Sigmoid colon (tissue), 6 donors: ENCODE measurements at regions not wholly inside any gene's neighbourhood (a gene's known extent, or its start where the extent isn't known, plus 50 kb on each side); places are given as distances from the start of the nearest gene placed in this dataset.

Experiments used
- DNase-seq: peaks from one replicate; pipeline ENCODE4 v3.0.0-alpha.2; 2019
- H3K27ac ChIP-seq, 4 donors: fragments of 200-600 bp; sonication (generic); one replicate each; pipeline ENCODE4 v1.5.1; 2016 to 2019; ENCODE audit warnings: mild to moderate bottlenecking in 1 of 4
- H3K27me3 ChIP-seq, 3 donors: fragments of 200-600 bp; sonication (generic); one replicate each; pipeline ENCODE4 v1.5.1; 2019; ENCODE audit warnings: mild to moderate bottlenecking in 1 of 3
- H3K36me3 ChIP-seq, 4 donors: fragments of 200-600 bp; sonication (generic); one replicate each; pipeline ENCODE4 v1.5.1; 2016 to 2019
- H3K4me1 ChIP-seq, 4 donors: fragments of 200-600 bp; sonication (generic); one replicate each; pipeline ENCODE4 v1.5.1; 2017 to 2019
- H3K4me3 ChIP-seq, 4 donors: fragments of 200-600 bp; sonication (generic); one replicate each; pipeline ENCODE4 v1.5.1; 2017 to 2019; ENCODE audit warnings: mild to moderate bottlenecking in 2 of 4, moderate library complexity in 1 of 4
- H3K9me3 ChIP-seq, 4 donors: fragments of 200-600 bp in 3 of 4; sonication (generic) in 3 of 4; one replicate each; pipeline versions ENCODE4 v1.5.1 to v1.6.1; 2013 to 2019
- CTCF ChIP-seq, 4 experiments: fragments of 450-650 bp in 3 of 4; fragments of 200-600 bp in 1 of 4; IDR thresholded peaks; one replicate each; pipeline ENCODE4 v1.5.1; 2016 to 2019; ENCODE audit warnings: antibody characterized with exemption in 4 of 4, mild to moderate bottlenecking in 3 of 4, moderate library complexity in 2 of 4
- EP300 ChIP-seq, 4 donors: sonication (generic); formaldehyde crosslinking; IDR thresholded peaks; one replicate each; pipeline ENCODE4 v1.6.1; 2017; ENCODE audit warnings: antibody characterized with exemption in 4 of 4
- POLR2A ChIP-seq, 2 donors: fragments of 450-650 bp; IDR thresholded peaks; one replicate each; pipeline ENCODE4 v1.6.1; 2016; ENCODE audit warnings: antibody characterized with exemption in 2 of 2, mild to moderate bottlenecking in 2 of 2, moderate library complexity in 2 of 2
- POLR2AphosphoS5 ChIP-seq, 4 donors: sonication (generic); formaldehyde crosslinking; IDR thresholded peaks; one replicate each; pipeline ENCODE4 v1.6.1; 2017; ENCODE audit warnings: antibody characterized with exemption in 4 of 4
- WGBS, 2 donors: extraction: QIAGEN DNeasy Blood & Tissue Kit; methylation state at CpG; one replicate each; pipeline ENCODE4 v1.1.7; 2013; 5-methylcytosine and 5-hydroxymethylcytosine counted together
- intact Hi-C: fragments of 100-400 bp; cut with DNase I; formaldehyde crosslinking; loops from one replicate; pipeline ENCODE4 v1.15.1; 2023
- donor health status: healthy with polysubstance abuse.
- donor health status: healthy.

GRCh38 chr13:40404967-40405716 is 261.3 kb downstream of the FOXO1 start:
- Histone ChIP-seq H3K27me3 (no peaks in the 10 kb centered on the region), H3K36me3 (no peaks in the 10 kb centered on the region), H3K9me3 (no peaks in the 10 kb centered on the region), H3K4me3 (no peak overlapping the region), H3K4me1 (peaks cover 0 to 77% (median 55%) of the 10 kb centered on the region in 4 donors), H3K27ac (peak overlapping the region; percentile 25 to 86 (median 68))
- no peak for TF ChIP-seq POLR2AphosphoS5 (IDR thresholded peaks at IDR 0.05)
- TF ChIP-seq POLR2A (IDR thresholded peaks at IDR 0.05), result no peak
- no peak for TF ChIP-seq EP300 (IDR thresholded peaks at IDR 0.05)
- TF ChIP-seq CTCF (IDR thresholded peaks at IDR 0.05), result no peak
- DNase-seq, result no peak
- 66 to 86% methylated on average over 4 of the region's 4 CpGs for WGBS, 2 donors
- intact Hi-C loops, result loop anchor here (5.0 kb wide), 2 partner anchors 37 to 192 kb away; no protein-coding TSS in a partner anchor

GRCh38 chr13:40406405-40407120 is 259.9 kb downstream of the FOXO1 start:
- peak; percentile 33 to 89 (median 79) for TF ChIP-seq EP300 (IDR thresholded peaks at IDR 0.05)
- peak; percentile 54 to 75 (median 69) for TF ChIP-seq POLR2AphosphoS5 (IDR thresholded peaks at IDR 0.05)
- TF ChIP-seq CTCF (IDR thresholded peaks at IDR 0.05), result no peak
- TF ChIP-seq POLR2A (IDR thresholded peaks at IDR 0.05), result no peak
- Histone ChIP-seq H3K4me1 (peaks cover 0 to 65% (median 51%) of the 10 kb centered on the region in 4 donors), H3K36me3 (no peaks in the 10 kb centered on the region), H3K4me3 (no peak overlapping the region), H3K9me3 (no peaks in the 10 kb centered on the region), H3K27me3 (no peaks in the 10 kb centered on the region), H3K27ac (peak overlapping the region; percentile 75 to 86 (median 80))
- no peak for DNase-seq
- intact Hi-C loops, result no loop called here
- 53 to 72% methylated on average over 6 of the region's 6 CpGs for WGBS, 2 donors

- DNase-seq, result no peak
- intact Hi-C loops, result no loop called here
- Histone ChIP-seq H3K36me3 (no peaks in the 10 kb centered on the region), H3K27me3 (no peaks in the 10 kb centered on the region), H3K9me3 (no peaks in the 10 kb centered on the region), H3K4me1 (peaks cover 0 to 57% (median 43%) of the 10 kb centered on the region in 4 donors), H3K4me3 (no peak overlapping the region), H3K27ac (peak overlapping the region; percentile 75 to 86 (median 80))
- WGBS, 2 donors, result 88 to 94% methylated on average over 3 of the region's 3 CpGs
- TF ChIP-seq EP300 (IDR thresholded peaks at IDR 0.05) (no peak), CTCF (IDR thresholded peaks at IDR 0.05) (no peak), POLR2AphosphoS5 (IDR thresholded peaks at IDR 0.05) (no peak), POLR2A (IDR thresholded peaks at IDR 0.05) (no peak)
These were observed 258.9 kb downstream of the FOXO1 start for GRCh38 chr13:40407567-40407966.

- intact Hi-C loops, result no loop called here
These were observed 257.8 kb downstream of the FOXO1 start for GRCh38 chr13:40408602-40409001.

More at GRCh38 chr13:40408602-40409001, 257.8 kb downstream of the FOXO1 start:
- Histone ChIP-seq H3K4me1 (peaks cover 0 to 46% (median 32%) of the 10 kb centered on the region in 4 donors), H3K9me3 (no peaks in the 10 kb centered on the region), H3K27ac (peak overlapping the region in 3 of 4 donors; percentile 0 to 86 (median 85)), H3K4me3 (no peak overlapping the region), H3K27me3 (no peaks in the 10 kb centered on the region), H3K36me3 (no peaks in the 10 kb centered on the region)
- 35 to 66% methylated on average over 5 of the region's 5 CpGs for WGBS, 2 donors
- TF ChIP-seq POLR2AphosphoS5 (IDR thresholded peaks at IDR 0.05) (no peak), CTCF (IDR thresholded peaks at IDR 0.05) (no peak), POLR2A (IDR thresholded peaks at IDR 0.05) (no peak), EP300 (IDR thresholded peaks at IDR 0.05) (no peak)
- no peak for DNase-seq
